ENCODE measurements at regions not wholly inside any gene's neighbourhood (a gene's known extent, or its start where the extent isn't known, plus 50 kb on each side); places are given as distances from the start of the nearest gene placed in this dataset.

GRCh38 chr3:159795681-159796175 lies 192.9 kb upstream of the IL12A start:
- TF ChIP-seq, protein P1, sequence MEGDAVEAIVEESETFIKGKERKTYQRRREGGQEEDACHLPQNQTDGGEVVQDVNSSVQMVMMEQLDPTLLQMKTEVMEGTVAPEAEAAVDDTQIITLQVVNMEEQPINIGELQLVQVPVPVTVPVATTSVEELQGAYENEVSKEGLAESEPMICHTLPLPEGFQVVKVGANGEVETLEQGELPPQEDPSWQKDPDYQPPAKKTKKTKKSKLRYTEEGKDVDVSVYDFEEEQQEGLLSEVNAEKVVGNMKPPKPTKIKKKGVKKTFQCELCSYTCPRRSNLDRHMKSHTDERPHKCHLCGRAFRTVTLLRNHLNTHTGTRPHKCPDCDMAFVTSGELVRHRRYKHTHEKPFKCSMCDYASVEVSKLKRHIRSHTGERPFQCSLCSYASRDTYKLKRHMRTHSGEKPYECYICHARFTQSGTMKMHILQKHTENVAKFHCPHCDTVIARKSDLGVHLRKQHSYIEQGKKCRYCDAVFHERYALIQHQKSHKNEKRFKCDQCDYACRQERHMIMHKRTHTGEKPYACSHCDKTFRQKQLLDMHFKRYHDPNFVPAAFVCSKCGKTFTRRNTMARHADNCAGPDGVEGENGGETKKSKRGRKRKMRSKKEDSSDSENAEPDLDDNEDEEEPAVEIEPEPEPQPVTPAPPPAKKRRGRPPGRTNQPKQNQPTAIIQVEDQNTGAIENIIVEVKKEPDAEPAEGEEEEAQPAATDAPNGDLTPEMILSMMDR (IDR thresholded peaks at IDR 0.05) = no peak
- no peak for TF ChIP-seq POLR2A (IDR thresholded peaks at IDR 0.05)
